ENCODE measurements at regions not wholly inside any gene's neighbourhood (a gene's known extent, or its start where the extent isn't known, plus 50 kb on each side); places are given as distances from the start of the nearest gene placed in this dataset.

GRCh38 chr7:46244757-46245156, 323.7 kb upstream of the IGFBP3 start:
- TF ChIP-seq MAX (IDR thresholded peaks at IDR 0.05; ENCODE audit: low read depth, low read length) (no peak), CTCF (IDR thresholded peaks at IDR 0.05; ENCODE audit: low read depth, low read length) (no peak), POLR2A (IDR thresholded peaks at IDR 0.05; ENCODE audit: extremely low read depth, insufficient read length) (no peak)
